ENCODE measurements at regions not wholly inside any gene's neighbourhood (a gene's known extent, or its start where the extent isn't known, plus 50 kb on each side); places are given as distances from the start of the nearest gene placed in this dataset.
A peak's percentile ranks its signal among the peaks of the same experiment; 100 is the strongest.
"Not testable (repeated sequence)": the region's sequence is repeated elsewhere in the genome, so short reads cannot be mapped to it uniquely, and the experiment has no call there.

GRCh38 chr5:1618296-1618865, 94.6 kb upstream of the LPCAT1 start:
- H2AFZ ChIP-seq (ENCODE audit: low read length); H4K20me1 ChIP-seq (ENCODE audit: low read length); H3K9me3 ChIP-seq (ENCODE audit: low read length); POLR2A ChIA-PET (ENCODE audit: unreplicated experiment); H3K4me2 ChIP-seq (ENCODE audit: low read length); H3K36me3 ChIP-seq (ENCODE audit: low read depth, low read length); H3F3A ChIP-seq (ENCODE audit: low read length, unreplicated experiment); H3K9ac ChIP-seq (ENCODE audit: low read length); H3K27ac ChIP-seq (ENCODE audit: low read length); ATAC-seq; CTCF ChIA-PET; H3K27me3 ChIP-seq (ENCODE audit: low read length); H3K79me2 ChIP-seq (ENCODE audit: low read length); H3K9me2 ChIP-seq (replicated peaks; ENCODE audit: low read length); H3K4me3 ChIP-seq (ENCODE audit: low read length); H3K4me1 ChIP-seq (ENCODE audit: insufficient read depth, low read length); DNase-seq; BruUV-seq (replicated peaks); intact Hi-C loops (cut with micrococcal nuclease): not testable (repeated sequence)

- CTCF ChIA-PET; BruUV-seq (replicated peaks): not testable (repeated sequence)
Measured at GRCh38 chr5:1617236-1617755, 93.5 kb upstream of the LPCAT1 start.

GRCh38 chr5:1613515-1613914, 89.8 kb upstream of the LPCAT1 start:
- H3K9ac ChIP-seq (ENCODE audit: low read length); H3K9me3 ChIP-seq (ENCODE audit: low read length); H3K4me1 ChIP-seq (ENCODE audit: insufficient read depth, low read length); H3K27ac ChIP-seq (ENCODE audit: low read length); BruUV-seq (replicated peaks); H3K4me3 ChIP-seq (ENCODE audit: low read length); POLR2A ChIA-PET (ENCODE audit: unreplicated experiment); CTCF ChIA-PET; ATAC-seq; H4K20me1 ChIP-seq (ENCODE audit: low read length); H3K9me2 ChIP-seq (replicated peaks; ENCODE audit: low read length); H3K79me2 ChIP-seq (ENCODE audit: low read length); H3K27me3 ChIP-seq (ENCODE audit: low read length); H3F3A ChIP-seq (ENCODE audit: low read length, unreplicated experiment); intact Hi-C loops (cut with micrococcal nuclease); H2AFZ ChIP-seq (ENCODE audit: low read length); DNase-seq; H3K36me3 ChIP-seq (ENCODE audit: low read depth, low read length); H3K4me2 ChIP-seq (ENCODE audit: low read length): not testable (repeated sequence)

More at GRCh38 chr5:1617236-1617755, 93.5 kb upstream of the LPCAT1 start:
- H3K9me3 ChIP-seq (ENCODE audit: low read length); H3K9ac ChIP-seq (ENCODE audit: low read length); H3K4me3 ChIP-seq (ENCODE audit: low read length); H3K27ac ChIP-seq (ENCODE audit: low read length); intact Hi-C loops (cut with micrococcal nuclease); H3F3A ChIP-seq (ENCODE audit: low read length, unreplicated experiment); H4K20me1 ChIP-seq (ENCODE audit: low read length); ATAC-seq; H3K4me1 ChIP-seq (ENCODE audit: insufficient read depth, low read length); H3K9me2 ChIP-seq (replicated peaks; ENCODE audit: low read length); H3K27me3 ChIP-seq (ENCODE audit: low read length); H3K79me2 ChIP-seq (ENCODE audit: low read length); H2AFZ ChIP-seq (ENCODE audit: low read length); H3K4me2 ChIP-seq (ENCODE audit: low read length); DNase-seq; POLR2A ChIA-PET (ENCODE audit: unreplicated experiment); H3K36me3 ChIP-seq (ENCODE audit: low read depth, low read length): not testable (repeated sequence)

GRCh38 chr5:1610526-1610925, 86.8 kb upstream of the LPCAT1 start:
- H3K4me2 ChIP-seq (ENCODE audit: low read length); H3K27ac ChIP-seq (ENCODE audit: low read length); H3K4me3 ChIP-seq (ENCODE audit: low read length); H3K9me3 ChIP-seq (ENCODE audit: low read length); intact Hi-C loops (cut with micrococcal nuclease); H3K27me3 ChIP-seq (ENCODE audit: low read length); H2AFZ ChIP-seq (ENCODE audit: low read length); DNase-seq; H4K20me1 ChIP-seq (ENCODE audit: low read length); ATAC-seq; CTCF ChIA-PET; H3K79me2 ChIP-seq (ENCODE audit: low read length); BruUV-seq (replicated peaks); POLR2A ChIA-PET (ENCODE audit: unreplicated experiment); H3F3A ChIP-seq (ENCODE audit: low read length, unreplicated experiment); H3K9ac ChIP-seq (ENCODE audit: low read length); H3K9me2 ChIP-seq (replicated peaks; ENCODE audit: low read length); H3K36me3 ChIP-seq (ENCODE audit: low read depth, low read length): not testable (repeated sequence)
- H3K4me1 ChIP-seq (ENCODE audit: insufficient read depth, low read length): peaks cover 19% of the 10 kb centered on the region

GRCh38 chr5:1609111-1609510, 85.4 kb upstream of the LPCAT1 start:
- H3K9me2 ChIP-seq (replicated peaks; ENCODE audit: low read length); H3F3A ChIP-seq (ENCODE audit: low read length, unreplicated experiment); intact Hi-C loops (cut with micrococcal nuclease); H3K9me3 ChIP-seq (ENCODE audit: low read length); H3K27me3 ChIP-seq (ENCODE audit: low read length); H3K4me3 ChIP-seq (ENCODE audit: low read length); H3K9ac ChIP-seq (ENCODE audit: low read length); CTCF ChIA-PET; H3K79me2 ChIP-seq (ENCODE audit: low read length); BruUV-seq (replicated peaks); H3K36me3 ChIP-seq (ENCODE audit: low read depth, low read length); POLR2A ChIA-PET (ENCODE audit: unreplicated experiment); ATAC-seq; H4K20me1 ChIP-seq (ENCODE audit: low read length); H2AFZ ChIP-seq (ENCODE audit: low read length): not testable (repeated sequence)
- Histone ChIP-seq H3K4me2 (ENCODE audit: low read length) (peak overlapping the region; percentile 59), H3K27ac (ENCODE audit: low read length) (peak overlapping the region; percentile 63), H3K4me1 (ENCODE audit: insufficient read depth, low read length) (peaks cover 19% of the 10 kb centered on the region)
- DNase-seq: peak; percentile 30
